IPS-18a (cell line): ENCODE measurements at regions not wholly inside any gene's neighbourhood (a gene's known extent, or its start where the extent isn't known, plus 50 kb on each side); places are given as distances from the start of the nearest gene placed in this dataset.

Experiments used
- H3K27ac ChIP-seq: one replicate; pipeline ENCODE4 v1.5.1; 2013; ENCODE audit warnings: low read length
- H3K27me3 ChIP-seq: one replicate; pipeline ENCODE4 v1.6.1; 2013; ENCODE audit warnings: mild to moderate bottlenecking, low read length; ENCODE audit not compliant: control insufficient read depth, insufficient read depth
- H3K36me3 ChIP-seq: one replicate; pipeline ENCODE4 v1.6.1; 2013; ENCODE audit warnings: low read depth, low read length; ENCODE audit not compliant: control insufficient read depth
- H3K4me1 ChIP-seq: one replicate; pipeline ENCODE4 v1.6.1; 2013; ENCODE audit warnings: low read depth, low read length; ENCODE audit not compliant: control insufficient read depth
- H3K4me3 ChIP-seq: one replicate; pipeline ENCODE4 v1.5.1; 2013; ENCODE audit warnings: low read length
- H3K9ac ChIP-seq: one replicate; pipeline ENCODE4 v1.6.1; 2013; ENCODE audit warnings: mild to moderate bottlenecking, low read length, moderate library complexity
- H3K9me3 ChIP-seq: one replicate; pipeline ENCODE4 v1.6.1; 2013; ENCODE audit warnings: low read depth, low read length; ENCODE audit not compliant: control insufficient read depth

- Histone ChIP-seq H3K9ac (no peak overlapping the region), H3K27ac (no peak overlapping the region), H3K4me3 (no peak overlapping the region), H3K4me1 (no peaks in the 10 kb centered on the region), H3K9me3 (peaks cover 10% of the 10 kb centered on the region), H3K36me3 (no peaks in the 10 kb centered on the region), H3K27me3 (no peaks in the 10 kb centered on the region)
Measured at GRCh38 chr18:51639541-51639940, 442.1 kb upstream of the MEX3C start.

GRCh38 chr18:51643483-51643882 is 446.0 kb upstream of the MEX3C start:
- no peaks in the 10 kb centered on the region for H3K4me1 ChIP-seq
- H3K4me3 ChIP-seq: no peak overlapping the region
- H3K36me3 ChIP-seq: no peaks in the 10 kb centered on the region
- H3K27me3 ChIP-seq: no peaks in the 10 kb centered on the region
- H3K27ac ChIP-seq: no peak overlapping the region
- no peaks in the 10 kb centered on the region for H3K9me3 ChIP-seq
- no peak overlapping the region for H3K9ac ChIP-seq

- H3K4me3 ChIP-seq: no peak overlapping the region
- H3K9me3 ChIP-seq: no peaks in the 10 kb centered on the region
Measured at GRCh38 chr18:51645607-51646006, 448.1 kb upstream of the MEX3C start.

GRCh38 chr18:51647346-51647745 is 449.9 kb upstream of the MEX3C start:
- H3K4me1 ChIP-seq: no peaks in the 10 kb centered on the region
- no peaks in the 10 kb centered on the region for H3K36me3 ChIP-seq
- no peak overlapping the region for H3K27ac ChIP-seq
- no peak overlapping the region for H3K9ac ChIP-seq
- no peak overlapping the region for H3K4me3 ChIP-seq
- H3K9me3 ChIP-seq: no peaks in the 10 kb centered on the region
- H3K27me3 ChIP-seq: no peaks in the 10 kb centered on the region

More at GRCh38 chr18:51645607-51646006, 448.1 kb upstream of the MEX3C start:
- H3K4me1 ChIP-seq: no peaks in the 10 kb centered on the region
- H3K36me3 ChIP-seq: no peaks in the 10 kb centered on the region
- H3K27ac ChIP-seq: no peak overlapping the region
- H3K9ac ChIP-seq: no peak overlapping the region
- H3K27me3 ChIP-seq: no peaks in the 10 kb centered on the region

- no peak overlapping the region for H3K9ac ChIP-seq
Measured at GRCh38 chr18:51647942-51648341, 450.5 kb upstream of the MEX3C start.

GRCh38 chr18:51649796-51650195 is 452.3 kb upstream of the MEX3C start:
- Histone ChIP-seq H3K27ac (no peak overlapping the region), H3K4me3 (no peak overlapping the region), H3K36me3 (no peaks in the 10 kb centered on the region), H3K27me3 (no peaks in the 10 kb centered on the region), H3K9ac (no peak overlapping the region), H3K4me1 (peaks cover 6% of the 10 kb centered on the region), H3K9me3 (no peaks in the 10 kb centered on the region)

More at GRCh38 chr18:51647942-51648341, 450.5 kb upstream of the MEX3C start:
- no peaks in the 10 kb centered on the region for H3K9me3 ChIP-seq
- H3K36me3 ChIP-seq: no peaks in the 10 kb centered on the region
- H3K27ac ChIP-seq: no peak overlapping the region
- H3K4me1 ChIP-seq: no peaks in the 10 kb centered on the region
- no peaks in the 10 kb centered on the region for H3K27me3 ChIP-seq
- no peak overlapping the region for H3K4me3 ChIP-seq

- Histone ChIP-seq H3K9me3 (no peaks in the 10 kb centered on the region), H3K27me3 (no peaks in the 10 kb centered on the region), H3K9ac (no peak overlapping the region), H3K4me3 (no peak overlapping the region), H3K4me1 (peaks cover 9% of the 10 kb centered on the region), H3K36me3 (no peaks in the 10 kb centered on the region), H3K27ac (no peak overlapping the region)
Measured at GRCh38 chr18:51651761-51652160, 454.3 kb upstream of the MEX3C start.

- H3K27ac ChIP-seq: no peak overlapping the region
Measured at GRCh38 chr18:51653507-51654213, 456.2 kb upstream of the MEX3C start.

GRCh38 chr18:51654488-51655326 is 457.2 kb upstream of the MEX3C start:
- no peaks in the 10 kb centered on the region for H3K27me3 ChIP-seq
- no peaks in the 10 kb centered on the region for H3K36me3 ChIP-seq
- H3K4me1 ChIP-seq: peaks cover 20% of the 10 kb centered on the region
- no peaks in the 10 kb centered on the region for H3K9me3 ChIP-seq
- H3K4me3 ChIP-seq: no peak overlapping the region
- no peak overlapping the region for H3K9ac ChIP-seq
- no peak overlapping the region for H3K27ac ChIP-seq

More at GRCh38 chr18:51653507-51654213, 456.2 kb upstream of the MEX3C start:
- Histone ChIP-seq H3K27me3 (no peaks in the 10 kb centered on the region), H3K4me1 (peaks cover 20% of the 10 kb centered on the region), H3K36me3 (no peaks in the 10 kb centered on the region), H3K9me3 (no peaks in the 10 kb centered on the region), H3K4me3 (no peak overlapping the region), H3K9ac (no peak overlapping the region)

GRCh38 chr18:51655327-51655698 is 457.8 kb upstream of the MEX3C start:
- peaks cover 20% of the 10 kb centered on the region for H3K4me1 ChIP-seq
- H3K27me3 ChIP-seq: no peaks in the 10 kb centered on the region
- no peak overlapping the region for H3K9ac ChIP-seq
- no peaks in the 10 kb centered on the region for H3K9me3 ChIP-seq
- no peak overlapping the region for H3K27ac ChIP-seq
- no peaks in the 10 kb centered on the region for H3K36me3 ChIP-seq
- no peak overlapping the region for H3K4me3 ChIP-seq

GRCh38 chr18:51656249-51656648 is 458.8 kb upstream of the MEX3C start:
- Histone ChIP-seq H3K27ac (no peak overlapping the region), H3K4me1 (peaks cover 20% of the 10 kb centered on the region), H3K27me3 (no peaks in the 10 kb centered on the region)

More at GRCh38 chr18:51656249-51656648, 458.8 kb upstream of the MEX3C start:
- no peak overlapping the region for H3K4me3 ChIP-seq
- H3K9me3 ChIP-seq: no peaks in the 10 kb centered on the region
- H3K36me3 ChIP-seq: no peaks in the 10 kb centered on the region
- no peak overlapping the region for H3K9ac ChIP-seq
